ENCODE measurements at regions not wholly inside any gene's neighbourhood (a gene's known extent, or its start where the extent isn't known, plus 50 kb on each side); places are given as distances from the start of the nearest gene placed in this dataset.

DNA sequence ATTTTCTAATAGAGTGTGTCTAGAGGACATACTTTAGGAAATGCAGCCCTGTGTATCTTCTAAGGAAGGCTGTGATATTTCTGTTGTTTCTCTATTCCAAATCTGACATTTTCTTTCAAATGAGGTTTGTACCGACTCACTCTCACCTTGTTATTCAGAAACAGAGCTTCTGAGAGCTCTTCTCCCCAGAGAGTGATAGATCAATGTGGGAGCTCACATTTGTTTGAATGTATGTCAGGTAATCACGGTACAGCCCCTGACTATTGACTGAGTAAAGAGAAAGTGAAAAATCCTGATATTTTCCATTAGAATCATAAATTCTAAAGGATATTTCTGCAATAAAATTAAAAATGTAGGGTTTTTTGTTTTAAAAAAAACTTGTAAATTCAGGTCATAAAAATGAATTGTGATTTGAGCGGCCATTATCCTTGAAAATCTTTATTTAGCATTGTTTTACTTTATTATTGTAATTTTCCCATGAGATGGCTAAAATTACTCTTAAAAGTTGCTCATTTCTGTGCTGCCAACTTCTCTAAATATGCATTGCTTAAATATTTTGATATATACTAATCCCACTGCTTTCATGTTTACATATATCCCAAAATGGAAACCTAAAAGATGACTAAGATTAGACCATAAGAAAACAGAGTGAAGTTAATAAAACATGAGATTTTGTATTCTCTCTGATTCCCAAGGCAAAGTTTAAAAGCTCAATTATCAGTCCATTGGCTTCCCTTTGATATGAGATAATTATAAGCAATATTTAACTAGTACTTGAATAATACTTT lies 1226.8 kb upstream of the CITED2 start:
- no peaks in the 10 kb centered on the region for H3K27me3 ChIP-seq
- H3K36me3 ChIP-seq = no peaks in the 10 kb centered on the region
- no peaks in the 10 kb centered on the region for H3K9me3 ChIP-seq
- DNase-seq (ENCODE audit: low spot score) = no peak
- H3K4me3 ChIP-seq = no peak overlapping the region
- H3K4me1 ChIP-seq = no peaks in the 10 kb centered on the region
- TF ChIP-seq, protein P1, sequence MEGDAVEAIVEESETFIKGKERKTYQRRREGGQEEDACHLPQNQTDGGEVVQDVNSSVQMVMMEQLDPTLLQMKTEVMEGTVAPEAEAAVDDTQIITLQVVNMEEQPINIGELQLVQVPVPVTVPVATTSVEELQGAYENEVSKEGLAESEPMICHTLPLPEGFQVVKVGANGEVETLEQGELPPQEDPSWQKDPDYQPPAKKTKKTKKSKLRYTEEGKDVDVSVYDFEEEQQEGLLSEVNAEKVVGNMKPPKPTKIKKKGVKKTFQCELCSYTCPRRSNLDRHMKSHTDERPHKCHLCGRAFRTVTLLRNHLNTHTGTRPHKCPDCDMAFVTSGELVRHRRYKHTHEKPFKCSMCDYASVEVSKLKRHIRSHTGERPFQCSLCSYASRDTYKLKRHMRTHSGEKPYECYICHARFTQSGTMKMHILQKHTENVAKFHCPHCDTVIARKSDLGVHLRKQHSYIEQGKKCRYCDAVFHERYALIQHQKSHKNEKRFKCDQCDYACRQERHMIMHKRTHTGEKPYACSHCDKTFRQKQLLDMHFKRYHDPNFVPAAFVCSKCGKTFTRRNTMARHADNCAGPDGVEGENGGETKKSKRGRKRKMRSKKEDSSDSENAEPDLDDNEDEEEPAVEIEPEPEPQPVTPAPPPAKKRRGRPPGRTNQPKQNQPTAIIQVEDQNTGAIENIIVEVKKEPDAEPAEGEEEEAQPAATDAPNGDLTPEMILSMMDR (IDR thresholded peaks at IDR 0.05) = no peak
- H3K27ac ChIP-seq = no peak overlapping the region

DNA sequence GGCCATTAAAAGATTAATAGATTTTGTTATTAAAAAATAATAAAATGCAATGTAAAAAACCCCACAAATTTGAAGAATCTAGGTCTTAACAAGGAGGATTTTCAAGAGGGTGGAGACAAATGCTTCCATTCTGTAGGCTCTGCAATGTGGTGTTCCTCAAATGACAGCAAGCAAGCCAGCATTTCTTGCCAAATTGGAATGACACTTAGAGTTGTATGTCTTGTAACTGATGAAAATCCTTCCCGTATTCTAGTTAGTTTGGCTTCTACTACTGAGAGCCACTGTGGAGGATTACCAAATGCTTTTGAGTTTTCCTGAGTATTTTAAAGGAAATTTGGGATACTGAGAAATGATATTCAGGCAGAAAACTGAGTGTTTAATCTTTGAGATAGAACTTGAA lies 1225.5 kb upstream of the CITED2 start:
- no peaks in the 10 kb centered on the region for H3K36me3 ChIP-seq
- TF ChIP-seq, protein P1 (IDR thresholded peaks at IDR 0.05) = no peak
- DNase-seq (ENCODE audit: low spot score) = no peak
- no peak overlapping the region for H3K27ac ChIP-seq
- H3K9me3 ChIP-seq = no peaks in the 10 kb centered on the region
- no peaks in the 10 kb centered on the region for H3K4me1 ChIP-seq
- H3K27me3 ChIP-seq = no peaks in the 10 kb centered on the region
- H3K4me3 ChIP-seq = no peak overlapping the region

DNA sequence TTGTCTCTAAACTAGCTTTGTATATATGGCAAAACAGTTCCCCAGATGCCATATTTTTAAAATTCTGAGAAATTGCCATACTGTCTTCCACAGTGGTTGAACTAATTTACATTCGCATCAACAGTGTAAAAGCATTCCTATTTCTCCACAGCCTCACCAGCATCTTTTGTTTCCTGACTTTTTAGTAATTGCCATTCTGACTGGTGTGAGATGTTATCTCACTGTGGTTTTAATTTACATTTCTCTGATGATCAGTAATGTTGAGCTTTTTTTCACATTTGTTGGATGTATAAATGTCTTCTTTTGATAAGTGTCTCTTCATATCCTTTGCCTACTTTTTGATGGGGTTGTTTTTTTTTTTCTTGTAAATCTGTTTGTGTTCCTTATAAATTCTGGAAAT lies 1222.7 kb upstream of the CITED2 start:
- TF ChIP-seq, protein P1 (IDR thresholded peaks at IDR 0.05) = no peak
- Histone ChIP-seq H3K4me3 (no peak overlapping the region), H3K27me3 (no peaks in the 10 kb centered on the region), H3K27ac (no peak overlapping the region), H3K4me1 (no peaks in the 10 kb centered on the region), H3K9me3 (no peaks in the 10 kb centered on the region), H3K36me3 (no peaks in the 10 kb centered on the region)
- DNase-seq (ENCODE audit: low spot score) = no peak

DNA sequence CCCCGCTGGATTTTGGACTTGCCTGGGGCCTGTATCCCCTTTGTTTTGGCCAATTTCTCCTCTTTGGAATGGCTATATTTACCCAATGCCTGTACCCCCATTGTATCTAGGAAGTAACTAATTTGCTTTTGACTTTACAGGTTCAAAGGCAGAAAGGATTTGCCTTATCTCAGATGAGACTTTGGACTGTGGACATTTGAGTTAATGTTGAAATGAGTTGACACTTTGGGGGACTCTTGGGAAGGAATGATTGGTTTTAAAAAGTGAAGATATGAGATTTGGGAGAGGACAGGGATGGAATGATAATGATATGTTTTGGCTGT lies 1220.3 kb upstream of the CITED2 start:
- H3K36me3 ChIP-seq = no peaks in the 10 kb centered on the region
- H3K4me3 ChIP-seq = no peak overlapping the region
- TF ChIP-seq, protein P1 (IDR thresholded peaks at IDR 0.05) = no peak
- no peaks in the 10 kb centered on the region for H3K4me1 ChIP-seq
- H3K27ac ChIP-seq = no peak overlapping the region
- H3K27me3 ChIP-seq = no peaks in the 10 kb centered on the region
- DNase-seq (ENCODE audit: low spot score) = no peak
- no peaks in the 10 kb centered on the region for H3K9me3 ChIP-seq

DNA sequence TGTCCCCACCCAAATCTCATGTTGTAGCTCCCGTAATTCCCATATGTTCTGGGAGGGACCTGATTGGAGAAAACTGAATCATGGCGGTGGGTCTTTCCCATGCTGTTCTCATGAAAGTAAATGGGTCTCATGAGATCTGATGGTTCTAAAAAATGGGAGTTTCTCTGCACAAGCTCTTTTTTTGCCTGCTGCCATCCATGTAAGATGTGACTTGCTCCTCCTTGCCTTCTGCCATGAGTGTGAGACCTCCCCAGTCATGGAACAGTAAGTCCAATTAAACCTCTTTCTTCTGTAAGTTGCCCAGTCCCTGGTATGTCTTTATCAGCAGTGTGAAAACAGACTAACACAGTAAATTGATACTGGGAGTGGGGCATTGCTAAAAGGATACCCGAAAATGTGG lies 1218.4 kb upstream of the CITED2 start:
- DNase-seq (ENCODE audit: low spot score) = no peak
- Histone ChIP-seq H3K4me1 (no peaks in the 10 kb centered on the region), H3K36me3 (no peaks in the 10 kb centered on the region), H3K4me3 (no peak overlapping the region), H3K27me3 (no peaks in the 10 kb centered on the region), H3K27ac (no peak overlapping the region), H3K9me3 (no peaks in the 10 kb centered on the region)
- TF ChIP-seq, protein P1 (IDR thresholded peaks at IDR 0.05) = no peak

DNA sequence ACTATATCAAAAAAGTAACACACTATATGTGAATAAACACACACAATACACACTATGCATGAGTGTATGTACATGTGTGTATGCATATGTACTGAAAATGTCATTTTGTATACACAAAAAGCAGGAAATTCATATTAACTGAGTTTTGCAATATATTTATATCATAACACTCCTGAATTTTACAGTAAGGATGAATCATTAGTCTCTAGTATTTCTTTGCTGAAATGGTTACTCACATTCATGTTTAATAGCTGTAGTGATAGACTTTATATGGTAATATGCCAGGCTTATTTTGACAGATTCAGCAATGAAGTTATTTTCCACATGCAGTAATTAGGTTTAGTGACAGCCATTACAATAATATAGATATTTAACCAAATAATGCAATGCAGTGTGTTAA lies 1216.2 kb upstream of the CITED2 start:
- no peak overlapping the region for H3K4me3 ChIP-seq
- TF ChIP-seq, protein P1 (IDR thresholded peaks at IDR 0.05) = no peak
- H3K27ac ChIP-seq = no peak overlapping the region
- DNase-seq (ENCODE audit: low spot score) = no peak
- H3K4me1 ChIP-seq = no peaks in the 10 kb centered on the region
- no peaks in the 10 kb centered on the region for H3K27me3 ChIP-seq
- H3K36me3 ChIP-seq = no peaks in the 10 kb centered on the region
- H3K9me3 ChIP-seq = peaks cover 0 to 8% of the 10 kb centered on the region in 2 donors

All from right atrium auricular region (tissue), 2 donors.